ENCODE measurements at regions not wholly inside any gene's neighbourhood (a gene's known extent, or its start where the extent isn't known, plus 50 kb on each side); places are given as distances from the start of the nearest gene placed in this dataset.

DNA sequence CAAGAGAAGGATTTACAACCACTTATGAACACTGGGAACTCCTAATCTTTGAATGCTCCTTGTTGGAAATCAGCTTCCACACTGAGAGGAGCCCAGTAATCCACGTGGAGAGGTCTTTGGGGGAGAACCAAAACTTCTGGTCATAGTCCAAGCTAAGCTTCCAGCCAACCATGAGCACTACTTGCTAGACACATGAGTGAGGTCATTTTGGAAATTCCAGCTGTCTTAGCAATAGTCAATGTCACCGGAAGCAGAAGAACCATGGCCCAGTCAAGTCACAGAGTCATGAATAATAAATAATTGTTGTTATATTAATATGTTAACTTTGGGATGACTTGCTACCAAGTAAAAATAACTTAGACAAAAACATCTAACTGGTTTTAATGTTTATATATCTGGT is 324.9 kb upstream of the SGCG start:
- TF ChIP-seq, protein P1, sequence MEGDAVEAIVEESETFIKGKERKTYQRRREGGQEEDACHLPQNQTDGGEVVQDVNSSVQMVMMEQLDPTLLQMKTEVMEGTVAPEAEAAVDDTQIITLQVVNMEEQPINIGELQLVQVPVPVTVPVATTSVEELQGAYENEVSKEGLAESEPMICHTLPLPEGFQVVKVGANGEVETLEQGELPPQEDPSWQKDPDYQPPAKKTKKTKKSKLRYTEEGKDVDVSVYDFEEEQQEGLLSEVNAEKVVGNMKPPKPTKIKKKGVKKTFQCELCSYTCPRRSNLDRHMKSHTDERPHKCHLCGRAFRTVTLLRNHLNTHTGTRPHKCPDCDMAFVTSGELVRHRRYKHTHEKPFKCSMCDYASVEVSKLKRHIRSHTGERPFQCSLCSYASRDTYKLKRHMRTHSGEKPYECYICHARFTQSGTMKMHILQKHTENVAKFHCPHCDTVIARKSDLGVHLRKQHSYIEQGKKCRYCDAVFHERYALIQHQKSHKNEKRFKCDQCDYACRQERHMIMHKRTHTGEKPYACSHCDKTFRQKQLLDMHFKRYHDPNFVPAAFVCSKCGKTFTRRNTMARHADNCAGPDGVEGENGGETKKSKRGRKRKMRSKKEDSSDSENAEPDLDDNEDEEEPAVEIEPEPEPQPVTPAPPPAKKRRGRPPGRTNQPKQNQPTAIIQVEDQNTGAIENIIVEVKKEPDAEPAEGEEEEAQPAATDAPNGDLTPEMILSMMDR (IDR thresholded peaks at IDR 0.05): no peak
- TF ChIP-seq POLR2A (IDR thresholded peaks at IDR 0.05): no peak

Data from lower leg skin (tissue), 3 donors.